GM12878 (cell line): ENCODE measurements at regions not wholly inside any gene's neighbourhood (a gene's known extent, or its start where the extent isn't known, plus 50 kb on each side); places are given as distances from the start of the nearest gene placed in this dataset.

Experiments
- ATAC-seq: fragments of 200-7000 bp; cut with Tn5 transposase; 3 replicates; pipeline ENCODE4 v1.9.1; 2020; ENCODE audit warnings: mild to moderate bottlenecking, moderate library complexity
- BruUV-seq: library from RNA; stranded (reverse); fragments of 400-500 nt; replicated peaks from 2 replicates; lab custom pipeline; 2021; lab: Mats Ljungman, UMichigan
- CTCF ChIA-PET: fragments of 300-600 bp; sonication (Branson Sonifier 250); formaldehyde crosslinking; extraction: SDS; loops from one replicate; lab custom pipeline; 2021; ENCODE audit warnings: inconsistent platforms; lab: Yijun Ruan, JAX
- POLR2A ChIA-PET: fragments of 350-600 bp; formaldehyde crosslinking; extraction: SDS; loops from one replicate; lab custom pipeline; 2021; ENCODE audit warnings: inconsistent platforms; lab: Charles Lee
- RAD21 ChIA-PET: fragments of 300-600 bp; sonication (Branson Sonifier 250); formaldehyde crosslinking; loops from one replicate; lab custom pipeline; 2023; ENCODE audit warnings: antibody characterized with exemption; ENCODE audit not compliant: unreplicated experiment; lab: Charles Lee
- SMC1A ChIA-PET: fragments of 300-600 bp; sonication (Branson Sonifier 250); formaldehyde crosslinking; loops from one replicate; lab custom pipeline; 2023; ENCODE audit not compliant: unreplicated experiment, uncharacterized antibody; lab: Charles Lee
- DNase-seq: peaks from one replicate; pipeline ENCODE4 v3.0.0-alpha.2; 2011; ENCODE audit warnings: low read depth, low spot score
- FAIRE-seq: peaks from 3 replicates; lab custom pipeline; 2011; peaks lifted over from hg19 to GRCh38; lab: Jason Lieb, UNC
- H2AFZ ChIP-seq: 2 replicates; pipeline ENCODE4 v1.6.0; 2011; ENCODE audit warnings: low read depth, low read length, control low read depth; ENCODE audit not compliant: control insufficient read depth
- H3K27ac ChIP-seq: 2 replicates; pipeline ENCODE4 v1.5.1; 2011; ENCODE audit warnings: control low read depth; ENCODE audit not compliant: control insufficient read depth, insufficient read depth
- H3K27me3 ChIP-seq, 2 experiments: replicated peaks in 1 of 2; 2 replicates each; pipeline versions ENCODE4 v1.6.0 to v1.6.1; 2011; ENCODE audit warnings: low read length in 1 of 2; ENCODE audit not compliant: control insufficient read depth in 2 of 2, insufficient read depth in 2 of 2
- H3K36me3 ChIP-seq, 2 experiments: 2 replicates each; pipeline ENCODE4 v1.5.1; 2011; ENCODE audit warnings: low read length in 1 of 2; ENCODE audit not compliant: control insufficient read depth in 2 of 2, insufficient read depth in 2 of 2
- H3K4me1 ChIP-seq: 2 replicates; pipeline ENCODE4 v1.6.1; 2011; ENCODE audit warnings: mild to moderate bottlenecking, low read length, moderate library complexity, mixed read lengths; ENCODE audit not compliant: control insufficient read depth, insufficient read depth
- H3K4me2 ChIP-seq: 2 replicates; pipeline ENCODE4 v1.6.0; 2011; ENCODE audit warnings: control low read depth; ENCODE audit not compliant: control insufficient read depth, insufficient read depth
- H3K4me3 ChIP-seq: fragments of 200-600 bp; sonication (generic); 2 replicates; pipeline ENCODE4 v1.5.1; 2016
- H3K79me2 ChIP-seq: 2 replicates; pipeline ENCODE4 v1.6.0; 2011; ENCODE audit warnings: low read length; ENCODE audit not compliant: control insufficient read depth, insufficient read depth
- H3K9ac ChIP-seq: 2 replicates; pipeline ENCODE4 v1.8.0; 2011; ENCODE audit warnings: low read length, control low read depth, mixed read lengths; ENCODE audit not compliant: control insufficient read depth, insufficient read depth
- H3K9me3 ChIP-seq: replicated peaks from 3 replicates; pipeline ENCODE4 v1.5.1; 2011; ENCODE audit warnings: mild to moderate bottlenecking, low read length; ENCODE audit not compliant: control insufficient read depth, insufficient read depth
- H4K20me1 ChIP-seq: 2 replicates; pipeline ENCODE4 v1.6.0; 2011; ENCODE audit not compliant: control insufficient read depth, insufficient read depth
- KAT2A ChIP-seq: conservative IDR thresholded peaks from 2 replicates; pipeline ENCODE4 v1.6.1; 2011; ENCODE audit warnings: low read depth, low read length; ENCODE audit not compliant: control insufficient read depth
- ZBTB4 ChIP-seq: fragments of 450-650 bp; formaldehyde crosslinking; IDR thresholded peaks from 2 replicates; pipeline ENCODE4 v1.4.0; 2022; ENCODE audit warnings: mild to moderate bottlenecking, moderate library complexity
- WGBS: methylation state at CpG from one replicate; pipeline ENCODE4 v1.1.6; 2016; ENCODE audit warnings: low lambda C conversion rate; ENCODE audit not compliant: insufficient replicate concordance, insufficient coverage; ENCODE audit errors: missing lambda C conversion rate; 5-methylcytosine and 5-hydroxymethylcytosine counted together
- in situ Hi-C: fragments of 300-500 bp; cut with MboI; formaldehyde crosslinking; loops from 9 replicates; pipeline ENCODE4 v1.14.3; 2018; ENCODE audit warnings: mixed read lengths
- intact Hi-C: fragments of 100-400 bp; cut with micrococcal nuclease; formaldehyde crosslinking; loops from one replicate; pipeline ENCODE4 v1.14.2; 2022; ENCODE audit not compliant: unreplicated experiment

- peak; percentile 59 for ATAC-seq
- H3K4me1 ChIP-seq = no peaks in the 10 kb centered on the region
- BruUV-seq = no TSS peak
- WGBS = 59% methylated on average over 20 of the region's 20 CpGs
- H2AFZ ChIP-seq = no peak overlapping the region
- RAD21 ChIA-PET = interaction anchor here (0.7 to 1.4 kb wide), 3 partner anchors 31 to 87 kb away, joined by 4 to 6 read pairs (median 5); no protein-coding TSS in a partner anchor
- no peaks in the 10 kb centered on the region; the same call in 1 of the 2 replicates for H4K20me1 ChIP-seq
- no peaks in the 10 kb centered on the region; a peak in 1 of 4 replicates for H3K27me3 ChIP-seq
- no peak overlapping the region for H3K4me2 ChIP-seq
- in situ Hi-C loops (no loop called here), intact Hi-C loops (no loop called here)
- H3K9ac ChIP-seq = no peak overlapping the region
- no peak for DNase-seq
- H3K9me3 ChIP-seq = no peaks in the 10 kb centered on the region
- no peaks in the 10 kb centered on the region for H3K36me3 ChIP-seq
- SMC1A ChIA-PET = interaction anchor here (1.2 to 1.9 kb wide), 3 partner anchors 9 to 87 kb away, joined by 3 to 5 read pairs (median 4); no protein-coding TSS in a partner anchor
- no peak overlapping the region for H3K27ac ChIP-seq
- TF ChIP-seq ZBTB4 (CRISPR knock-in tag) (no peak), KAT2A (no peak)
- FAIRE-seq = no peak
- CTCF ChIA-PET = interaction anchor here (0.5 to 3.8 kb wide), 15 partner anchors 10 to 1729 kb away, joined by 3 to 29 read pairs (median 4); partner anchors contain the start of gene GSE1
- POLR2A ChIA-PET = interaction anchor here (0.5 kb wide), 1 partner anchor 79 kb away, joined by 4 read pairs; no protein-coding TSS in a partner anchor
- H3K79me2 ChIP-seq = no peaks in the 10 kb centered on the region
- no peak overlapping the region for H3K4me3 ChIP-seq
Measured at GRCh38 chr16:85529489-85530369, 83.4 kb upstream of the GSE1 start.
